VCaP (cell line): ENCODE measurements at regions not wholly inside any gene's neighbourhood (a gene's known extent, or its start where the extent isn't known, plus 50 kb on each side); places are given as distances from the start of the nearest gene placed in this dataset.

Source experiments
- H3K27ac ChIP-seq: fragments of 450-650 bp; 2 replicates; pipeline ENCODE4 v1.5.1; 2017
- TF ChIP-seq, protein P1 (sequence below): fragments of 450-650 bp; conservative IDR thresholded peaks from 2 replicates; pipeline ENCODE4 v1.5.1; 2017; ENCODE audit warnings: mild to moderate bottlenecking, moderate library complexity

DNA sequence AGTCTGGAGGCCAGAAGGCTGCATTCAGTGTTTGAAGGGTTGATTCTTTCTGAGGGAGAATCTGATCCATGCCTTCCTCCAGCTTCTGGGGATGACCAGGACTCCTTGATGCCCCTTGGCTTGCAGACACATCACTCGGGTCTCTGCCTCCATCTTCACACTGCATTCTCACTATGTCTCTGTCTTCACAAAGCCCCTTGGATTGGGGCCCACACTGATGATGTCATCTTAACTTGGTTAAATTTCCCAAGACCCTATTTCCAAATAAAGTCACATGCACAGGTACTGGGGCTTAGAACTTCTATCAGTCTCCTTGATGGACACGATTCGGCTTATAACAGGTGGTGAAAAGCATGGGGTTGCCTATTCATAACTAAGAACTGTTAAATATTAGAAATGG, 112.1 kb upstream of the MYOCD start:
- H3K27ac ChIP-seq = no peak overlapping the region
- TF ChIP-seq, protein P1, sequence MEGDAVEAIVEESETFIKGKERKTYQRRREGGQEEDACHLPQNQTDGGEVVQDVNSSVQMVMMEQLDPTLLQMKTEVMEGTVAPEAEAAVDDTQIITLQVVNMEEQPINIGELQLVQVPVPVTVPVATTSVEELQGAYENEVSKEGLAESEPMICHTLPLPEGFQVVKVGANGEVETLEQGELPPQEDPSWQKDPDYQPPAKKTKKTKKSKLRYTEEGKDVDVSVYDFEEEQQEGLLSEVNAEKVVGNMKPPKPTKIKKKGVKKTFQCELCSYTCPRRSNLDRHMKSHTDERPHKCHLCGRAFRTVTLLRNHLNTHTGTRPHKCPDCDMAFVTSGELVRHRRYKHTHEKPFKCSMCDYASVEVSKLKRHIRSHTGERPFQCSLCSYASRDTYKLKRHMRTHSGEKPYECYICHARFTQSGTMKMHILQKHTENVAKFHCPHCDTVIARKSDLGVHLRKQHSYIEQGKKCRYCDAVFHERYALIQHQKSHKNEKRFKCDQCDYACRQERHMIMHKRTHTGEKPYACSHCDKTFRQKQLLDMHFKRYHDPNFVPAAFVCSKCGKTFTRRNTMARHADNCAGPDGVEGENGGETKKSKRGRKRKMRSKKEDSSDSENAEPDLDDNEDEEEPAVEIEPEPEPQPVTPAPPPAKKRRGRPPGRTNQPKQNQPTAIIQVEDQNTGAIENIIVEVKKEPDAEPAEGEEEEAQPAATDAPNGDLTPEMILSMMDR = no peak

- no peak overlapping the region for H3K27ac ChIP-seq
- TF ChIP-seq, protein P1 = no peak
Observed at GRCh38 chr17:12554251-12554650, 111.4 kb upstream of the MYOCD start.

DNA sequence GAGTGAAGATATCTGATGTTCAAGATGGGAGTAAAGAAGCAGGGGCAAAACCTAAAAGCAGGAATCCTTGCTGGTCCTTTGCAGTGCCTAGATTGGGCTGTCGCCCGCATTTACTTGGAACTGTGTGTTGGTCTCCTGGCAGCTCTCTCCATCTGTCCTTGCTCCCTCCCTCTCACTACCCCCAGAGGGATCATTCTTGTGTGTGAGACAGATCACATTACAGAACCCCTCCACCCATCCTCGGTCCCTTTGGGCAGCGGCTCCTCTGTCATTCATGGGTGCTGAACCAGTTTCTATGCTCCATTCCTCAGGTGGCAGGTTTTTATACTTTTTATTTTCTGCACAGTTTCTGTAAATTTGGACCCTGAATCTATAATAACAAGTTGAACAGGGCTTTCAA, 99.4 kb upstream of the MYOCD start:
- H3K27ac ChIP-seq = no peak overlapping the region
- TF ChIP-seq, protein P1 = no peak

GRCh38 chr17:12567077-12568053, 98.3 kb upstream of the MYOCD start:
- TF ChIP-seq, protein P1 = no peak
- no peak overlapping the region for H3K27ac ChIP-seq

DNA sequence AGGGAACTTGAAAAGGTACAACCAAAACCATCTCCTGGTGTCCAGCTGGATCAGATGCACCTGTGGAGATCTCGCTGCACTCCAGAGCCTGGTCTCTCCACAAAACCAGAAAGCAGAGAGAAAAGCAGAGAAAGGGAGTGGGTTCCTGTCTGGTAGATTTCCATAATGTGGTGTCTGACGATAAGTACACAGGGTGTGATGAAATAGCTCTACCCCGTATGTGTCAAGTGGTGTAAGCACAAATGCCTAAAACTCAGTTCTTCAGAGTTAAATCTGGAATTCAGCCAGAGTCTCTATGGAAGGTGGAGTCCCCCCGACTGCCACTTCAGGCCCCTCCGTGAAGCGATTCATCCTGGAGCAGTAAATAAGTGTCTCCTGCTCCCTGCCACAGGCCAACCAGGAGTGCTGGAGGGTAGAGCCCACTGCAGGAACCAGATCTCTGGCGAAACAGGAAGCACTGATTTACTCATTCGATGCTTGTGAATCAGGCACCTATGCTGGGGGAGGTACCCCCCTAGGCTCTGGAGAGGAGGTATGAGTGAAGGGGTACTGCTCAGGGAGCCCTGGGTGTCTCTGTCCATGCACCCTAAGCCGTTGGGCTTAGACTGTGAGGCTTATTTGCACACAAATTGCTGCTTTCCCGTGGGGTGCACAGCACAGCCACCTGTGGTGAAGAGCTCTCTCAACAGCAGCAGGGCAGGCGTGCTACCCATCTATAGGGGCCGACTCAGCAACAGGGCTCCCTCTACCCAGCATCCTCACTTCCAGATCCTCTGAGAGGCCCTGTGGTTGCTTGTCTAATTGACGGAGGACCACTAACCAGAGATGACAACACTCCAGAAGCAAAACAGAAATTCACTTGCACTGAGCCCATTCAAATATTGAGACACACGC, 97.1 kb upstream of the MYOCD start:
- TF ChIP-seq, protein P1 = no peak
- H3K27ac ChIP-seq = no peak overlapping the region

GRCh38 chr17:12571606-12572005, 94.1 kb upstream of the MYOCD start:
- no peak overlapping the region for H3K27ac ChIP-seq
- TF ChIP-seq, protein P1 = no peak

DNA sequence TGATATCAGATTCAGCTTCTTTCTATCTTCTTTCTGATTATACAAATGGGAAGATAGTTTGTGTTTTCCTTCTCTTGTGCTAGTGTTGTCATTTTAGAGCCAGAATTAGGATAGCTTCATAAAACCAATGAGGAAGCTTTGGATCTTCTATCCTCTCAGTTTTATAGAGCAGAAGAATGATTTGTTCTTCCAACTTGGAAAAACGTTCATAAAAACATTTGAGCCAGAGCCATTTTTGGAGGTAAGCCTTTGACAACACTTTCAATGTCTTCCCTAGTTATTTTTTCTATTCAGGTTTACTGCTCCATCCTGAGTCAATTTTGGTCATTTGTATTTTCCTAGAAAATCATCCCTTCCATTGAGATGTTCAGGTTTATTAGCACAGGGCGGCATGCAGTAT, 91.2 kb upstream of the MYOCD start:
- TF ChIP-seq, protein P1 = no peak
- no peak overlapping the region for H3K27ac ChIP-seq
